Amniotic epithelial cell (primary cell): ENCODE measurements at regions not wholly inside any gene's neighbourhood (a gene's known extent, or its start where the extent isn't known, plus 50 kb on each side); places are given as distances from the start of the nearest gene placed in this dataset.

Experiments used
- DNase-seq: peaks from one replicate; pipeline ENCODE4 v3.0.0-alpha.2; 2010; ENCODE audit warnings: low read depth

DNA sequence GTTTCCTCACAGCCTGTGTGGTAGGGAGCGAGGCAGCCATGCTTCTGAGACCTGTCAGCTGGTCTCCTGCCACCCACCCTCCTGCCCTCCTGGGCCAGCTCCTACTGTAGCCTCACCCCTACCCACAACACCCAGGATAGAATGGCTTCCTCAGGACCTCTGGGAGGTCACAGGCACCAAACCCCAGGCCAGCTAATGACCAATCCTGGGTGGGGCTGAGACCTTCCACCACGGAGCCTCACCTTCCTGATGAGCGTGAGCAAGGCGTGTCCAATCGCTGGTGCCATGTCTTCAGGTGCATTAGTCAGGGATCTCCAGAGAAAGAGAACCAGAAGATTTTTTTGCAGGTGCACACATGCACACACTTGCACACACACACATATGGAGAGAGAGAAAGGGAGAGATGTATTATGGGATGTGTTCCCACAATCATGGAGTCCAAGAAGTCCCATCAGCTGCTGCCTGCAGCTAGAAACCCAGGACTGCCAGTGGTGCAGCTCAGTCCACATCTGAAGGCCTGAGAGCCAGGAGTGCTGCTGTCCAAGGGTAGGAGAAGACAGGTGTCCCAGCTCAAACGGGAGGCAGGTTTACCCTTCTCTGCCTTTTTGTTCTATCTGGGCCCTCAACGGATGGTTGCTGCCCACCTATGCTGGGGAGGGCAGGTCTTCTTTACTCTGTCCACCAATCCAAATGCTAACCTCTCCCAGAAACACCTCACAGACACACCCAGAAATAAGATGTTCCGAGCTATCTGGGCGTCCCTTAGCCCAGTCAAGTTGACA lies 70.4 kb upstream of the HDAC4 start:
- no peak for DNase-seq

DNA sequence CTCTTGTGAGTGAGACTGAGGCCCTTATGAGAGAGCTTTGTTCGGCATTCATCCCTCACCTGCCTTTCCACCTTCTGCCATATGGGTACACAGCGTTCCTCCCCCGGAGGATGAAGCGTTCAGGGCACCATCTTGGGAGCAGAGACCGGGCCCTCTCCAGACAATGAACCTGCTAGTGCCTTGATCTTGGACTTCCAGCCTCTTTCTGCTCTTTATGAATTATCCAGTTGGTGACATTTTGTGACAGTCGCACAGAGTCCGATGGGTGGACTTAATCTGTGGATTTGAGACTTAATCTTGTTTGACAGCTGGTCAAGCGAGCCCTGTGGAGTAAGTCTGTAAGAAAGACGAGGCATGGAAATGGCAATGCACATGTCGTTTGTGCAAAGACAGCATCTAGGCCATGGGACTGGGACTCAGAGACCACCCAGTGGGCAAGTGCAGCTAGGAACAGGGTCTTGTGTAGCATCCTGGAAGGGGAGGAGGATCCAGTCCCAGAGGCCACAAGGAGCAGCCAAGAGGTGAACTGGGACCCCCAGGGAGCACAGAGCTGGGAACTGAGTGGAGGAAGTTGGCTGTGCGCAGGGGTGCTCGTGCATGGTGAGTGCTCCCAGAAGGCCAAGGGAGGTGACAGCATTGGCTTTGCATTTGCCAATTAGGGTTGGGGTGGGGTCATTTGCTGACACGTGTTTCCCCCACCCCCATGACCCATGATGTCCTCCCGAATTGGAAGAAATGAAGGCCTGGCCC lies 69.5 kb upstream of the HDAC4 start:
- no peak for DNase-seq

DNA sequence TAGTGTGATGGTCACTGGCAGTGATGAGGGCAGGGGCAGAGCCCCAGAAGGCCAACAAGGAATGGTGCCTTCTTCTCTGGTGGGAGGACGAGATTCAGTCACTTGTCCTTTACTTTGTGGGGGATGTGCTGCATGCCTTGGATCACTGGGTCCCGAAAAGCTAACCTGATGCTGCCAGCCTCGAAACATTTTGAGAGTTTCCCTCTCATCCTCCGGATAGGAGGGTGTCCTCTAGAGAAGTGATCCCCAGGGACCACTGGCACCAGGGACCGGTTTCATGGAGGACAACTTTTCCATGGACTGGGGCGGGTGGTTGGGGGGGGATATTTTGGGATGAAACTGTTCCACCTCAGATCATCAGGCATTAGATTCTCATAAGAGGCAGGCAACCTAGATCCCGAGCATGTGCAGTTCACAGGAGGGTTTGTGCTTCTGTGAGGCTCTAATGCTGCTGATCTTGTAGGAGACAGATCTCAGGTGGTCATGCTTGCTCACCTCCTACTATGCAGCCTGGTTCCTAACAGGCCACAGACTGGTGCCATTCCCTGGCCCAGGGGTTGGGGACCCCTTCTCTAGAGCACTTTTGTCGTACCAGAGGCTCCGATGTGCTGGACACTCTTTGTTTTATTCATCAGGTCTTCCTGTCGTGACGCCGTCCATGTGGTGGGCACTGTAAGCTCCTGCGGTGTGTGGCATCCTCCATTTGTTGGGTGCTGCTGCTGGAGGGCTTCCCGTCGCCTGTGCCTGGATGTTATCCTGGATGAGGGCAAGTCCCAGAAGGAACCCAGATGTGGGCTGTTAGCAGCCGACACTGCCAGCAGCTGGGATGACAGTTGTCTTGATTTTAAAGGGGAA lies 68.5 kb upstream of the HDAC4 start:
- DNase-seq = no peak

DNA sequence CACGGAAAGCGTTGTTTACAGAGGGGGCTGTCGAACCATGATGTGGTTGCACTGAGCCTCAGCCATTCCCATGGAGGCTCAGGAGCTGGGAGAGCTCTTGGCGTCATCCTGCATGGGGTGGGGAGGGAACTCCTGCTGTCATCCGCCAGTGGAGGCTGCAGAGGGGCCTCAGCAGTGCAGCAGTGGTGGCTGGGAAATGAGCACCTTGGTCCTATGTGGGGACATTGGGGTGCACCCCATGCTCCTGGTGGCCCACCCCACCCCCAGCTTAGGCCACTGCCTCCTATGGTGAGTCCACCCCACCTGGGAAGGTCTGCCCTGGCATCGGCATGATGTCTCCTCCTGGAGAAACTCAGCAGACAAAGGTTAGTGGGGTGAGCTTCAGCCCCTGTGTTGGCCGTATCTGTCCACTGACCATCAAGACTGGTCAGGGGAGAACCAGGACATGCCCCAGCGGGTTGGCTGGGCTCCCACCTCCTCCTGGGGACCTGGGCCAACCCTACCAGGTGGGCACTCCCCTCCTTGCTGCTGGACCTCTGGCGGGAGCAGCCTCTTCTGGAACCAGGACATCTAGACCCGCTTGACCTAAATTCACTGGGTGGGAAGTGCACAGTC lies 67.8 kb upstream of the HDAC4 start:
- DNase-seq = no peak

DNA sequence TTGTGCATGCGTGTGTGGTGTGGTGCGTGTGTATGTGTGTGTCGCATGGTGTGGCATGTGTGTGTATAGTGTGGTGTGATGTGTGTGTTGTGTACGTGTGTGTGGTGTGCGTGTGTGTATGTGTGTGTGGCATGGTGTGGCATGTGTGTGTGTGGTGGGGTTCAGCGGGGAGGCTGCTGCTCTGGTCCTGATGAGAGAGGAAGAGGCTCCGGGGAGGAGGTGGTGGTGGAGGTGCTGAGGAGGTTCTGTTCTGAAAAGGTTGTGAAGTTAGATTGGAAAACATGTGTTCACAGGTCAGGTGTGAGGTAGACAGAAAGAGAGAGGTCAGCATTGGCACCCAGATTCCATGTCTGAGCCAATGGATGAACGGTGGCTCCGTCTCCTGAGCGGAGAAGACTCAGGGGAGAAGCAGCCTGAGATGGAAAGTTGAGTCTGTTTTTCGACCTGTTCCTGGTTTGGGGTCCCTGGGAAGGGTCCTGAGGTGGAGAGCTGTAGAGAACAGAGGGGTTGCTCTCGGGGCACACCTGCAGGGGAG lies 67.2 kb upstream of the HDAC4 start:
- DNase-seq = no peak

DNA sequence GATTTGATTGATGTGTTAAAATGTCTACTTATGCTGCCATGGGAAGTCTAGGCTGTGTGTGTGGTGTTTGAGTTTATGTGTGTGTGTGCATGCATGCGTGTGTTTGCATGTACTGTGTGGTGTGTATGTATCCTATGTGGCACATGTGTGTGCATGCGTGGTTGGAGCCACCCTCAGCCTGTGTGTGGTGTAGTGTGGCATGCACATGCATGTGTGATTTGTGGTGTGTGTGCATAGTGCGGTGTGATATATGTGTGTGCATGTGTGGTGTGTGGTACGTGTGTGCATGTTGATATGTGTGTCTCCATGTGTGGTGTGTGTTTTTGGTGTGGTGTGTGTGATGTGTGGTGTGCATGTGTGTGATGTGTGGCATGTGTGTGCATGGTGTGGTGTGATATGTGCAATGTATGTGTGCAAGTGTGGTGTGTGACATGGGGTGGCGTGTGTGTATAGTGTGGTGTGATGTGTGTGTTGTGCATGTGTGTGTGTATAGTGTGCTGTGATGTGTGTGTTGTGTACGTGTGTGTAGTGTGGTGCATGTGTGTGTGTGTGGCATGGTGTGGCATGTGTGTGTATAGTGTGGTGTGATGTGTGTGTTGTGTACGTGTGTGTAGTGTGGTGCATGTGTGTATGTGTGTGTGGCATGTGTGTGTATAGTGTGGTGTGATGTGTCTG lies 66.6 kb upstream of the HDAC4 start:
- no peak for DNase-seq

DNA sequence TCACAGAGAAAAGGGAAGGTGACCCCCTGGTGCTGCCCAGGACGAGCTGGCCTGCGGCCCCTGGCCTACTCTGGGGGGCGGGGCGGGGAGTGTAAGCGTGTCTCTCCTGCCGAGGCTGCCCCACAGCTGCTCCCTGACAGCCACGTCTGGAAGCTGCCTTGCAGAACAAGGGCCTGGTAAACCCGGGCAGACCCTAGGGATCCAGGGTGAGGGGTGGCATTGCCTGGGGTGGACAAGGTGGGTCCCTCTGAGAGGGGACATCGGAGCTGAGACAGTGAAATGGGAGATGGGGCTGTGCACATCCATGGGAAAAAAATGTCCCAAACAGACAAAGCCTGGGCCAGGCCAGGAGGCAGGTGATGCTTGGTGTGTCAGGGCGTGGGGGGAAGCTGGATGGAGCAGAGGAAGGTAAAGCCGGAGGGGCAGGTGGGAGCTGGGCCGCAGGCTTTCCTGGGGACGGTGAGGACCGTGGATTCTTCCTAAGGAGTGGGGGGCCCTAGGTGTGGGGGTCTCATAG lies 66.0 kb upstream of the HDAC4 start:
- no peak for DNase-seq

DNA sequence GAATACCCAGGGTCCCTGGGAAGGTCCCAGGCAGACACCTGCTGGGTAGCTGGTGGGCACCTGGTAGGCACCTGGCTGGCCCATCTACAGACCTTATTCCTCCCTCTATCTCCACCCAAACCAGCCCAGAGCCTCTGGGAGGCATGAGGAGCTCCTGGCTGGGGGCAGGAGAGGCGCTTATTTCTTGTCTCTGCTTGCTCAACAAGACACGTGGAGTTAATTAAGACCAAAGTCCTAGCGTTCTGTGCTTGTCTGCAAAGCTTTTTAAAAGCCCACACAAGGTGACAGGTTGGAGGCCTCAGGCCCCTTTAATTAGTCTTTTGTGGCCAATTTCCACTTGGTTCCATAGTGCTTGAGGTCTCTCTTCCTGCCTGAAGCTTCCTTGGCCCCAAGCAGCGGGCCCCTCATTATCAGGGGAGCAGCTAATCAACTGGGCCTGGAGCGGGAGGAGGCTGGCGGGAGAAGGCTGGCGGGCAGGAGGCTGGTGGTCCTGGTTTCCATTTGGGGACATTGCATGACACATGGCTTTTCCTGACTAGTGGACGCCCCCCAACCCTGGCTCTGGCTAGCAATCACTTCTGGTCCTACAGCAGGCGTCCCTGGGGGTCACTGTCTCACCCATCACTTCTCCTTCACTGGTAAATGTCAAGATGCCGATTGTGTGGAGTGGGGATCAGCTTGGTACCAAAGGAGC lies 65.4 kb upstream of the HDAC4 start:
- DNase-seq = no peak

DNA sequence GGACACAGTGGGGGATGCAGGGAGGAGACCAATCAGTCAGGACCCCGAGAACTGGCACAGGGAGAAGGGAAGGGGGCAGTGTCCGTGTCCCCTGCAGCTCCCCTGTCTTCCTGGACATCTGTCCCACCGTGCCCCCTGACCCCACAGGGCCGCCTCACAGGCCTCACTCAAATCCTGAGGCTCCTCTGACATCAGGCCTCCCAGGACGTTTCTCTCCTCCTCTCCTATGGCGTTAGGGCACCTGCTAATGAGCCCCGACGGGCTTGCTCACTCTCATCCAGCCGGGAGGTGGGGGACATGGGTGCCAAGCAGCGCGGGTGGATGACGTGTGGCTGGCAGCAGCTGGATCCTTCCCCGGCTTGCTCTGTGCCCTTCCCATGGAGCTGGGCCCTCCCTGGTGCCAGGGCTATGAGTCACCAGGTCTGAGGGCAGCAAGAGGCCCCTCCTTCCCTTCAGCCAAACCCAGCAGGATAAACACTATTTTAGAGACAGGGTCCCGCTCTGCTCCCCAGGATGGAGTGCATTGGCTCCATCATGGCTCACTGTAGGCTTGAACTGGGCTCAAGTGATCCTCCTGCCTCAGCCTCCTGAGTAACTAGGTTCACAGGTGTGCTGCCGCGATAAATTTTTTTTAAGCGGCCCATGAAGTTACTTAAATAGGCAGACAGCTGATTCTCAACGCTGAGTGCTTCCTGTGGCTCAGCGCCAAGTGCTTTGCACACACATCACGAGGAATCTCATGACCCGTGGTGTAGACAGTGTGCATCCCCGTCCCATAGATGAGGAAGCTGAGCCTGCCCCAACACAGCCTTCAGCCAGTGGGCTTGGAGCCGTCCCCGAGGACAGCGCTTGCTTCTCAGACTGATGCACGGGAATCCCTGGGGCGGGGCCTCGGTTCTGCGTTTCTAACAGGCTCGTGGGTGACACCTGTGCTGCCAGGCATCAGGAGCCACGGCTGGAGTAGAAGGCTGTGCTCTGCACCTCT lies 64.5 kb upstream of the HDAC4 start:
- DNase-seq = no peak

DNA sequence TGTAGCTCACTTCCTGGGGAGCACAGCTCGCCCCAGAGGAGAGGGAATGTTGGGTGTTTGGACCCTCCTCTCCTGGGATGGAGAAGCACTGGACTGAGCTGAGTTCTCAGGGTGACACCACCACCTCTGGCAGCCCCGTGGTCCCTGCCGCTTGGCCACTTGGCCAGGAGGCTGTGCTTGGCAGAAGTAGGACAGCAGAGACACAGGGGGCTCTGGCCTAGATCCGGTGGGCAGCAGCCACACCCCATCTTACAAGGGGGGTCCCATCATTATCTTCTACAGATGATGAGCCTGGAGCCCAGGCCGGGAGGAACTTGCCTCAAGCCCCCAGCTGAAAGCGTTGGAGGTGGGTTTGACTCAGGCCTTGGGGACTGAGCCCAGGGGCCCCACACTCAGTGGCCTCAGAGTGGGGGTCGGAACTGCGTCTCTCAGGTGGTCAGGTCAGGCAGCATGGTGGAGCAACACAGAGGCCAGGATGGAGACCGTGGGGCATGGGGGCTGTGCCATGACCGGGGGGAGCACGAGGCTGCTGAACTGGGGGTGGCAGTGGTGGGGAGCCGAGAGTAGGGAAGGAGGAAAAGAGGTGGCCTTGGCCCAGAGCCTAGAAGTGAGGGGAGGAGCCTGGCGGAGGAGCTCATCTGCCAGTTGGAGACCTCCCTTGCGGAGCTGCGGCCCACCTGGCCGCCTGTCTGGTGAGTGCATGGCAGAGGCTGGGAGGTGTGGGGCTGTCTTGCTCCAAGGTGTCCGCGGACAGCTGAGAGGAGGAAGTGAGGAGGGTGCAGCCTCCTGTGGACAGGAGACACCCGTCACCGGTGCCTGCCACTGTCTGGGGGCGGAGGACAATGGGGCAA lies 63.6 kb upstream of the HDAC4 start:
- DNase-seq = no peak

DNA sequence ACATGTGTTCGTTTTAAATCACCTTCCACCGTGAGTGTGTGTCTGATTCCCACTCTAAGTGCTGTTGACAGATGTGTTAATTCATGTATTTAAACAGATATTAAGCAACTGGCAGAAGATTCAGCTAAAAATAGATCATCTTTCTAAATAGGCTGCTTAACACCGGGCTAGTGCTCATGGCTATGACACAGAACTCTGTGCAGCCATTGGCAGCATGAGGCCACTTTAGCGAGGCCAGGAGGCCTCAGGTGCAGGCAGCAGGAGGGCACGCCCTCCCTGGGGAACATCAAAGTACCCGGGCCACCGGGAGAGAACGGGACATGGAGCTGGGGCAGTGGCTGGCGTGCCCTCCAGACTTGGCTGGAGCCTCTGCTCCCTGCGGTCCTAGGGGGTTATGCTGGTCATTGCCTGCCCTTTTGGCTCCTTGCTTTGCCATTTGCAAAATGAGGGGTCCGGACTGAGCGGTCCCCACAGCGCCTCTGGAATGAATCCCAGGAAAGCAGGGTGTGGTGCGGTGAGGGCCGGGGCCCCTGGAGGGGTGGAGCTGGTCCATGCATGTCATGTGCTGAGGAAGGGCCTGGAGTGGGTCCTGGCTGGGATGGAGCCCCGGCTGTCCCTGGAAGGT lies 62.8 kb upstream of the HDAC4 start:
- DNase-seq = no peak

DNA sequence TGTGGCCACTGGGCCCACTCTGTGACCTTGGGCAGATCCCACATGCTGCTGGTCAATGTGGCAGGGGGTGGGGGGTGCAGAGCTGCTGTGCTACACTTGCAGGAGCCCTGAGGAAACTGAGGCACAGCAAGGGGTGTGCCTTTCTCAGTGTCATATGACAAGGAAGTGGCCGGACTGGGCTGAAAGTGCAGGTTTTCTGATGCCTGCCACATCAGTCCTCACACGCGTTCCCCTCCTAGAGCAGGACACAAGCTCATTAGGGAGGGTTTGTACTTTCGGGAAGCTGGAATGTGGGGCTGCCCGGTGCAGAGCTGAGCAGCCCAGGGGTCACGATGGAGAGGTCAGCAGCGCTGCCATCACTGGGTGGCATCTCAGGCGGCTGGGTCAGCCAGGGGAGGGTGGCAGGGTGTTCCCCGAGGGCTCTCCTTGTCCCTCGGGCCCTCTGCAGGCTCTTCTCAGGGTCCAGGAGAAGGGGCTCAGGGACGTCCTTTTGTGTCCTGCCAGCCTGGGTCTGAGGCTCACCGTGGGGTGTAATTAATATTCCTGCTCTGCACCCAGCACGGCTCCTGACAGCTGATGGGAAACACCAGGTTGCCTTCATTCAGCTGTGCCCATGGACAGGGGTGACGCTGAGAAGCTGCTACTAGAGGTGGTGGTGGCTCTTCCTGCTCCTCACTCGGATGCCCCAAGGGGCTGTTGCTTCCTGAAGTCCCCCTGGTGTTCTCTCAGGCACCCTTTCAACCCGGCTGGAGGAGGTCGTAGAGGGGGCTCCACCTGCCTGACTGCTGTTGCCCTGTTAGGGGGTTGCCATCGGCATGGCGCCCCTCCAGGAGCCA lies 62.1 kb upstream of the HDAC4 start:
- no peak for DNase-seq

DNA sequence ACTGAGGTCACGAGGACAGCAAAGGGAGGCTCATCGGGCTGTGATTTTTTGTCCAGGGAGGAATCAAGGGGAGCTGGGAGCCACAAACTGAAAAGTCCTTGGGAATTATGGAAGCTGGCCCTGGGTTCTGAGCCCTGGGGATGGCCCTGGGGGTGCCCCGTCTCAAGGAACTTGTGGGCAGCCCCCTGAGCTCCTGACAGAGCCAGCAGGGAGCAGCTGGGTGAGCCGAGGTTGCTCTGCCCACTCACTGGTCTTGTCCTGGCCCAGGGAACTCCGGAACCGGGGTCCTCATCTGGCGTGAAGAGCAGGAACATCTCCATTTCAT lies 61.3 kb upstream of the HDAC4 start:
- no peak for DNase-seq

DNA sequence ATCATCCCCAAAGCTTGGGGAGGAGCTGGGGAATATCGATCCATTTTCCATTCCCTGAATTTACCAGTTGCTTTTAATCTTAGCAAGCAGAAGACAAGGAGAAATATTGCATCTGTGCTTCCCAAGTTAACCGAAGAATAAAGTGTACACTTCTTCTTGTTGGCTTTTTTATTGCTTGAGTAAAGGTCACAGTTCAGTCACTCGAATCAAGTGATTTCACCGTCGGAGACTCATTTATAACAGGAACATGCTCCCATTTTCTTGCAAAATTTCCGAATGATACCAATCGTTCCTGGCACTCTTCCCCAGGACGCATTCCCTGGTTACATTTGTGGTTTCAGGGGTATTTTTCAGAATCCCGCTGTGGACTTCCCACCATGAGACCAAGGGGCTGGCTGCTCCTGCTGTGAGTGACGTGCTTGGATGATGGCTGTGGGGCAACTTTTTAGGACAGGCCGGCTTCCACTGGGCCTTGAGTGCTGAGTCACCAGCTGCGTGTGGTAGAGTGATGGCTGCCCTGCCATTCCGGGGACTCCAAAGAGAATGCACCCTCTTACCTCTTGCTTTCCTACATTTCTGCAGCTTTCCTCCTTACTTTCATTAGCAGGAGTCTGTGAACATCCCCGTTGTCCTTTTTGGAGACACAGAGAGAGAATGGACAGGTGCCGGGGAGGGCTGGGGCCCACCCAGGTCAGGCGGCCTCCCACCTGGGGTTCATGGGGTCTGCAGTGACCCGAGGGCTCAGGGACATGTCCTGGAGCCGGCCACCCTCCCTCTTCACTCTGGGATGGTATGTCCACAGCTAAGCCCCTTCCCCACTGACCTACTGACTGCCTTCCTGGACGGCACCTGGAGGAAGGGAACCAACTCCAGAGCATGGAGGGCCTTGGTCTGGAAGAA lies 60.7 kb upstream of the HDAC4 start:
- no peak for DNase-seq

DNA sequence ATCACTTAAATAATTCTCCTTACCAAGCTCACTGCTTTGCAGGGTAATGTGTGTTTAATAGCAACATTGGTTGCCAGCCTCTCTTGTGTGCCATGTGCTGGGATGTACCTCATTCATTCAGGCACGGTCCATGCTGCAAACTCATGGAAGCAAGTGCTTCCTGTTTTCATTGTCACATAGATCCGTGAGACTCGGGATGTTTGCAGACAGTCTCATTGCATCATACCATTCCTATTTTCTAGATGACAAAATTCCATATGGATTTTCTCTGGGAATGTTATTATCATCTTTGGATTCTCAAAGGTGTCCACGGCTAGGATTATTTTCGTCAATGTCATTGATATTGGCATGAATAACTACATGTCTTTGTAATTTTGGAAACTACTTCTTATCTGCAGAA lies 60.0 kb upstream of the HDAC4 start:
- no peak for DNase-seq

DNA sequence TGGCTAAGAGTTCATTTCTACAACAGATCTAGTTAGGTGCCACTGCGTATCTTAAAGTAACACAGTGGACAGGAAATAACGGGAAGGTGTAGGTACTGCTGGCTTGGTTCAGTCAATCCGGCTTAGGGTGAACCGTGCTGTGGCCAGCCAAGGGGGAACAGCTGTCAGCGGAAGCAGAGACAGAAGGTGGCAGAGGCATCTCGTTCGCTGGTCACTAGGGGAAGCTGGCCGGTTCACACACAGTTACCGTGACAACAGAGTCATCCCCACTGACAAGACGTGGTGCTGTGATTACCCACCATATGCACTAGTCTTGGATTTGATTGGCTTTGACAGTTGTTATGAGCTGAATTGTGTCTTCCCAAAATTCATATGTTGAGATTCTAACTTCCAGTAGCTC lies 58.8 kb upstream of the HDAC4 start:
- DNase-seq = no peak
